ENCODE measurements at regions not wholly inside any gene's neighbourhood (a gene's known extent, or its start where the extent isn't known, plus 50 kb on each side); places are given as distances from the start of the nearest gene placed in this dataset.
"Not testable (repeated sequence)": the region's sequence is repeated elsewhere in the genome, so short reads cannot be mapped to it uniquely, and the experiment has no call there.

DNA sequence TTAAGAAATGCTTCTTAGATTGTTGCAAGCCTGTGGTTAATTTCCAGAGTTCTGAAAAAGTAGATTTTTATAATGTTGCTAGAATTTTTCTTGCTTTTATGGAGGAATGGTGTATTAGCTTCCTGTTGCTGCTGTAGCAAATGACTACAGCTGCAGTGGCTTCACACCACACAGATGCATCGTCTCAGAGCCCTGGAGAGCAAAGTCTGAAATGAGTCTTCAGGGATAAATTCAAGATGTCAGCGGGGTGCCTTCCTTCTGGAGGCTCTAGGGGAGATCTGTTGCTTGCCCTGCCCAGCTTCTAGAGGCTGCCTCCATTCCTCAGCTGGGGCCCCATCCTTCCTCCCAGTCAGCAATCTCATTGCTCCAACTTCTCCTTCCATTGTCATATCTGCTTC is 187.8 kb downstream of the ZNF516 start:
- DNase-seq (ENCODE audit: low read depth in 3 of 3) = no peak

DNA sequence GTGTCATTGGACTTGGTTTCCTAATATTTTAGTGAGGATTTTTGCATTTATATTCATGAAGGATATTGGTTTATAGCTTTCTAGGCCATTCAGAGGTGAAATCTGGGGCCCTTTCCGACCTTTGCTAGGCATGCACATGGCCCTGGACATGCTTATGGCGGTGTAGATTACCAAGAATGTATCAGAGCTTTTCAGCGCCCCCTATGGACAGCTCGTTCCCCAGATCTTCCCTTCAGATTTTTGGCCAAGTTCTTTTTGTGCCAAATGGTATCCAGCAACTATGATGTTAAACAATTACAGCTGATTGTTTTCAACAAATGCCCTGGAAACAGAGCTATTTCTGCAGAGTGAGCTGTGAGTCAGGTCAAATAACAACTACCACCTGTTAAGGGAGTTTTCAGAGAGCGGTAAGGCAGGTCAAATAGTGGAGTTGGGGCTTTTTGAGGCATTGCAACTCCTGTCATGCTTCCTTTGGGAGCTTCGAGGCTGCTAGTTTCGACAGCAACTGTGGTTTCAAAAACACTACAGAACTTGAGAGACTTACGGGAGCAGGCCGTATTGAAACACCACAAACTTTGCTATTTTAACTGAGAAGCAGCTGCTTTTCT is 188.3 kb downstream of the ZNF516 start:
- no peak for DNase-seq (ENCODE audit: low read depth in 3 of 3)

DNA sequence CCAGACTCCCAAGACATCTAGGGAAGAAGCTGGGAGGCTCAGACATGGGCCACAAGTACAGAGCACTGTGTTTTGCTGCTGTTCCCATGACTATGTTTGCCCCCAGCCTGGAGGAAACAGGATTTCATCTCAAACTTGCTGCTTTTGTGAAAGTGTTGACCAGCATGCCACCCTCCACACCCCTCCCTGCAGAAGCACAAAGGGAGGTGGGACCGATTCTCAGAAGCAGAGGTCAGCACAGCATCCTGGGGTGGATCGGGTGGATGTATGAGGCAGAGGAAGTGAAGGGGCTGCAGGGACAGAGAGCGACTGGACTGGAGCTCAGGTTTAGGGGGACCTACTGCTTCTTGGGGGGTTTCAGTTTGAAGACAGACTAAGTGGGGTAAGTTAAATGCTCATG is 209.2 kb downstream of the ZNF516 start:
- DNase-seq (ENCODE audit: low read depth in 3 of 3) = no peak

DNA sequence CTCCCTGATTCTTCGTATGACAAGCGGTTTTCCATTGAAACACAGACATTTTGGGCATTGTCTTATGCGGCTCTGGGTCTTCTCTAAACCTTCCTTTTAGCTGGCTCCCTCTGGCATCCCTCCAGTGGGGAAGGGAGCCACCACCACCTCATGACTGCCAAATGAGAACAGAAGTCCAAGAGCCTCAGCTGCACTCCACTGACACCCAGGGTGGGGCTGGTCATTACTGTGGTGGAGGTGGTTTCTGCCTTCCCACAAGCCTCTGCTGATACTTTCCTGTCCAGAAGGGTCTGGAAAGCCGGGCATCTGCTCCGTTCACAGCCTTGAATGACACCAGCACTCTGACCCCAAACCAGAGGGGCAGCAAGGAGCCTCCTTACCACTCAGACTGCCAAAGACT is 213.5 kb downstream of the ZNF516 start:
- no peak for DNase-seq (ENCODE audit: low read depth in 3 of 3)

DNA sequence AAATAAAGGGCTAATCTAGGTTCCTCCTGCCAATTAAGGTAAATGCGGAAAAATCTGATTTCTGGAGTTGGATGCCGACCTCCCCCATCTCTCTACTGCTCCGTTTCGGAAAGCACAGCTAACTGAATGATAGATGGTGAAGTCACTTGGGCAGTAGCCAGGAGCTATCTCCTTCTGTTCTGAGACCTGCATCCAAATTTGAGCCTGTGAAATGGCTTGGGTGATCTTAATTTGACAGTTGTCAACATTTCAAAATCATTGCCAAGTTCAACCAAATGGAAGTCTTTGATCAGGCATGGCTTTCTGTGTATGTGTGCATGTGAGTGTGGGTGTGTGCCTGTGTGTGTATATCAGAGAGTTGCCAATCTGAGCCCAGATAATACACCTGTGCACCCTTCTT is 217.2 kb downstream of the ZNF516 start:
- DNase-seq (ENCODE audit: low read depth in 3 of 3) = no peak

DNA sequence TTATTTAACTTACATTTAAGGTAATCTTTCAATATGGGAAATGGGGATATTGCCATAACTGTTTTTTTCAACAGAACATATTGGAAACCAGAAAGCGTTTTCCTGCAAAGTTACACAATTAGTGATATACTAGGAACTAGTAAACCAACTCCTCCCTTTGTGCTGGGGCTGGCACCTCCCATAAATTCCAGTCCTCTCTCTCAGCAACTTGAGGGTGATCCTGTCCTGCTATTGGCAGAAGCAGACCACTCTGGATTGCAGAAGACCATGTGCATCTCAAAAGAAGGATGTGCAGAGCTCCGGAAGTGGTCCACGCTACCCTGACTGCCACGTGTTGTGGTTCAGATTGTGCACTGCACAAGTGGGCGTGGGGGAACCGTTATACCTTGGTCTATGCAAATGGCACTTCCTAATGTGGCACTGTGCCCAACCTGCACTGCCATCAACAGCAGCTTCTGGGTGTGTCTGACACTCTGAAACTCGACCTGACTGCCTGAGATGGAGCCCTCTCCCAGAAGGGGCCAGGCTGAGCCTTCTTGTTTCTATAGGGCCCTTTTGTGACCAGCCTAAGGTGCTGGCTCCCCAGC is 219.2 kb downstream of the ZNF516 start:
- no peak for DNase-seq (ENCODE audit: low read depth in 3 of 3)

DNA sequence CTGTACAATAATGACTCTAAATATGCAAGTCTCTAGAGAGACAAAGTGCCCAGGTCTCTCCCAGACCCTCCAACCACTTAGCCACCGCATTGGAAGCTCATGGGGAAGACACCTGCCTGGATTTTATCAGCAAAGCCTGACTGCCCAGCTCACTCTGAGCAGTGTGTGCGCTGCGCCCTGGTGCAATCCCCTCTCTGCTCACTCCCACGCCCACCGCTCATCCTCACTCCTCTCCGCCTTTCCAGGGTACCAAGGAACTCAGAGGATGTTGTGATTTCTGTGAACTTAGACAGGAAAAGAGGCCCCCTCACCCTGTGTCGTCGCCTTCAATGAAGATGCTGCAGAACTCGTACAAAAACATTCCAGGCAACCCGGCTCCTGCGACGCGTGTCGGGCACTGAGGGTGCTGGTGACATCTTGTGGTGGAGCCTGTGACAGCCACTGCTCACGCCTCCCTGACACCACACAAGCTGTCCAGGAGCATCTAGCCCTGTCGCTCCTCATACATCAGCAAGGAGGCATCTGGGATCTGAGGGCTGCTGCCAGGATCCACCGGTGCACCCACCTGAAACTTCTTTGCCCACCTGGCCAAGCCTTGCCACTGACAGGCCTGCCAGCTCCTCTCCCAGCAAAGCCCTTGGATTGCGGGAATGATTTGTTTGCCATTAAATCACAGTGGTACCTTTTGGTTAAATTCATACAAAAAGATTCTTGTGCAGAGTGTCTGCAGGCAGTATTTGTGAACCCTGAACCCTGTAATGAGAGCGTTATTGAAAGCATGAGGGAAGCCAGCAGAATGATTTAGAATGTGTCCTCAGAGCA is 220.4 kb downstream of the ZNF516 start:
- no peak for DNase-seq (ENCODE audit: low read depth in 3 of 3)

DNA sequence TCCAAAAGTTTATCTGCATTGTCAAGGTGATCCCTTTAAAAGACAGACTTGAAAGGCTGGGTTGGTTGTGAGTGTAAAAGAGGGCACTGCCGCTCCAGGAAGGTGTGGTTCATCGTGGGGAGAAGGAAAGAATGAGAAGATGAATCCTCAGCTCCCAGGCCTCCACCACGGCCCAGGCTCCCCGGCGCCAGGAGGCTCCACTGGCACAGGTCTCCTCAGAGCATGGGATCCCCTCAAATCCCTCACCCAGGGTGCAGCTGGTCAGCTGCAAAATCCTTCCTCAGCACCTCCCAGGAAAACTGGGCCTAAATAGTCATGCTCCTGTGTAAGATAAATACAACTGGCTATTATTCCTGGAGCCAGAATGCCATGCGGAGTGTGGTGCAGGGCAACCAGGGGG is 221.1 kb downstream of the ZNF516 start:
- DNase-seq (ENCODE audit: low read depth in 3 of 3) = no peak

DNA sequence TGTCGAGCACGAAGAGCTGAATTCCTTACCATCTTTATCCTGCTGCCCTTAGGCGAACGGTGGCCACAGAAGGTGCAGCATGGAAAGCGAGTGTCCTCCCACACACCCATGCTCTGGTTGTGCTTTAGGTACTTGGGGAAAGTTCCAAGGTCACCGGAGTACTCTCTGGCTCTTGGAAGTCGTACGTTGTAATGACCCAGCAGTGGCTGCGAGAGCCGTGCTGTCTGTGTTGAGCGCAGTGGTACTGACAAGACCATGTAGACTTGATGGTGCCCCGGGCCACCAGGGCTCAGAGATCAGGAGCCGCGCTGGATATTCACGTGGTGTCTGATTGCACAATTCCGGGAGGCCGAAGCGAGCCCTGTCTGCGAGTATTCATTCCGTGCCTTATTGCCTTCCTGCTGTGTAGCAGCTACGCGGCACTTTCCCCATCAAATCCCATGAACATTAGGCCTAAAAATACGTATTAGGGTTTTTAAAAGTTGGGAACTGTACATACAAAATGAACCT is 222.0 kb downstream of the ZNF516 start:
- DNase-seq (ENCODE audit: low read depth in 3 of 3) = no peak

DNA sequence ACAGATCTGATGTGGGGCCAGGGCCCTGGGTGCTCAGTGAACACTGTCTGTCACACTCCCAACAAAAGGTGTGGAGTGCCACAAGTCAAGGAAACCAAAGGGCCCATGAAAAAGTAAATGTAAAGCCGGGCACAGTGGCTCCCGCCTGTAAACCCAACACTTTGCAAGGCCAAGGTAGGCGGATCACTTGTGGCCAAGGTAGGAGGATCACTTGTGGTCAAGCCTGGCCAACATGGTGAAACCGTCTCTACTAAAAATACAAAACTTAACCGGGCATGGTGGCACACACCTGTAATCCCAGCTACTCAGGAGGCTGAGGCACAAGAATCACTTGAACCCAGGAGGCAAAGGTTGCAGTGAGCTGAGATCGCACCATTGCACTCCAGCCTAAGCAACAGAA is 227.6 kb downstream of the ZNF516 start:
- DNase-seq (ENCODE audit: low read depth in 3 of 3) = not testable (repeated sequence)

DNA sequence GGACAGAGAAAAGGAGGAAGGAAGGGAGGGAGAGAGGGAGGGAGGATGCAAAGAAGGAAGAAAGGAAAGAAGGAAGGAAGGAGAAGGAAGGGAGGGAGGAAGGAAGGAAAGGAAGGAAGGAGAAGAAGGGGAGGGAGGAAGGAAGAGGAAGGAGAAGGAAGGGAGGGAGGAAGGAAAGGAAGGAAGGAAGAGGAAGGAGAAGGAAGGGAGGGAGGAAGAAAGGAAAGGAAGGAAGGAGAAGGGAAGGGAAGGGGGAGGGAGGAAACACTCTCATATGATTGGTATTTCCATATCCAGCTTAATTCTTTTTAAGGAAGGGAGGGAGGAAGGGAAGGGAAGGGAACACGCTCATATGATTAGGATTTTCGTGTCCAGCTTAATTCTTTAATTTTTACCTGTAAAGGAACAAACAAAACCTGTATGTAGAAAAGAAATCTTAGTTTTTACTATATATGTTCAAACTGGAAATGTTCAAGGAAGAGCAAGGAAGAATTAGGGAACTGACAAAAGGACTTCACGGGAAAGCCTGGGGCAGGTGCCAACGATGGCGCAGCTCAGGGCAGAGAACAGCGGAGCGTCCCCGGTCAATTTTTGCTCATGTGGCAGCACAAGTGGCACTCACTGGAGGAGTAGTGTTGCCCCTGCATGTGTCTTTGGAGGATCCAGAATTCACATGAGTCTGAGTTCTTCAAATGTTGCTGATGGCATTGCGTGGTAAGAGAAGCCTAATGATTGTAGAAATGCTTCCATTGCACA is 228.6 kb downstream of the ZNF516 start:
- no peak for DNase-seq (ENCODE audit: low read depth in 3 of 3)

DNA sequence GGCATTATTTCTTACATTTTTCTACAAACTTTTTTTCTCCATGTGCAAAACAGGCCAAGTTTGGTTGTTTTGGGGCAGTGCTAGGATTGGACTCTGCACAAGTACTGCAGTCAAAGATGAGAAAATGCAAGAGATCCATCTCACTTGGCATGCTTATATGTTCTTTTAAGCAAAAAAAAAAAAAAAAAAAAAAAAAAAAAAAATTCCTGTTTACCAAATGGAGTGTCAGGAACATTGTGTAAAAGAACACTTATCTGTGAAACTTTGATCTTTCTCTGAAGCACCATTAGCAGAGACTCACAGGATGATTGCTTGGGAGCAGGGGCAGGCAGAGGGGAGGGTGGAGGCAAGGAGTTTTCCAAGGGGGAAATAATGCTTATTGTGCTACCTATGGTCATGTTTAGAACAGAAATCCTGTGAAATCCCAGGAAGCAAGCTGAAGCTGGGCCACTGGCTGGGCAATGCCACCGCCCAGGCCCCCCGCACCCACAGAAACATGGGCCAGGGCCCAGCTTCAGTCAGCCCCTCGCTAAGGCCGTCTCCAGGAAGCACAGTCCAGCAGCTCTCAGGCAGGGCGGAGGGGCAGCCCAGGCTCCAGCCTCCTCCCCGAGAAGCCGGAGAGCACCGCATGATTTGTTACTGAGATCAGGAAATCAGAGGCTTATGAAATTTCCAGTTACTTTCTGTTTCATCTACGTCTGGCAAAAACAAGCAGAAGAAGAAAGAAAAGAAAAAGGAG is 229.4 kb downstream of the ZNF516 start:
- no peak for DNase-seq (ENCODE audit: low read depth in 3 of 3)

DNA sequence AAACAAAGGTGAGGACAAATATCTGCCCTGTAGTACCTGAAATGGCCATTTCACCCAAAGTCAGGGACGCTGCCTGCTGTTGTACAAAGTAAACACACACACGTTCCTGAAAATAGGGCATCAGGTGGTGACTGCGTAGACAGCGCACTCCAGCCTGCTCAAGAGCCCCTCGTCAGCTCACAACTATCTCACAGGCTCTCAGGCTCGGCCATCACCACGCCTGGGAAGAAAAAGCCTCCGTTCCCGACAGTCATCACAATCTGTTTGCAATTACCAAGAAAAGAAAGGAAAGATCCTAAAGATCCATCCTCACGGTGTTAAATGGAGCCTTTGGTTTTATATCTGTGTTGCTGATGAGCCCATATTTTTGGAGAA is 230.2 kb downstream of the ZNF516 start:
- no peak for DNase-seq (ENCODE audit: low read depth in 3 of 3)

DNA sequence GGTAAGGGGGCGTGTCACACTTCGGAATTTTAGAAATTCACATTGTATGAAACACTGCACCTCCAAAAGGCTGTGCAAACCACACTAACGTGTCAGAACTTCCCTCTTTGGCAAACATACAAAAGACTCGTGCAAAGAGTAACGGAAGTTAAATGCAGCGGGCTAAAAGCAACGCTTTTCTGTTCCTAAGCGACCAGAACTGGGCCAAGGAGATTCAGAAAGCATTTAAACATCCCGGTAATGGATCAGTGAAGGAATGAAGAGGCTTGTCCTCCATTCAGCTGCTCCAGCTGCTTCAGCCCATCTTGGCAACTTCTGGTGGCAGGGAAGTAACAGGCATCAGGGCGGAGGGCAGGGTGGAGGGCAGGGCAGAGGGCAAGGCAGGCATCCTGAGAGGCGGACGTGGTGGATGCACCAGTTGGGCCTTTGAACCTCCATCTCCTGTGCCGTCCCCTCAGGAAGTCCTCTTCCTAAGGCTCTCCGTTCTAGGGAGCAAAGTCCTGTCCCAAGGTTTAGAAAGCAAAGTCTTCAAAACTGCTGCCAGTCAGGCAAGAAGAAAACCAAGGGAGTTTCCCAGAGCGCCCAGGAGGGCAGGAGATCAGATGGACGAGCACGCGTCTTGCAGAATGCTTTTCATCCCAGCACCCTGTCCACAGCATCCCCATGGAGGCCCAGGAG is 230.7 kb downstream of the ZNF516 start:
- DNase-seq (ENCODE audit: low read depth in 3 of 3) = no peak

DNA sequence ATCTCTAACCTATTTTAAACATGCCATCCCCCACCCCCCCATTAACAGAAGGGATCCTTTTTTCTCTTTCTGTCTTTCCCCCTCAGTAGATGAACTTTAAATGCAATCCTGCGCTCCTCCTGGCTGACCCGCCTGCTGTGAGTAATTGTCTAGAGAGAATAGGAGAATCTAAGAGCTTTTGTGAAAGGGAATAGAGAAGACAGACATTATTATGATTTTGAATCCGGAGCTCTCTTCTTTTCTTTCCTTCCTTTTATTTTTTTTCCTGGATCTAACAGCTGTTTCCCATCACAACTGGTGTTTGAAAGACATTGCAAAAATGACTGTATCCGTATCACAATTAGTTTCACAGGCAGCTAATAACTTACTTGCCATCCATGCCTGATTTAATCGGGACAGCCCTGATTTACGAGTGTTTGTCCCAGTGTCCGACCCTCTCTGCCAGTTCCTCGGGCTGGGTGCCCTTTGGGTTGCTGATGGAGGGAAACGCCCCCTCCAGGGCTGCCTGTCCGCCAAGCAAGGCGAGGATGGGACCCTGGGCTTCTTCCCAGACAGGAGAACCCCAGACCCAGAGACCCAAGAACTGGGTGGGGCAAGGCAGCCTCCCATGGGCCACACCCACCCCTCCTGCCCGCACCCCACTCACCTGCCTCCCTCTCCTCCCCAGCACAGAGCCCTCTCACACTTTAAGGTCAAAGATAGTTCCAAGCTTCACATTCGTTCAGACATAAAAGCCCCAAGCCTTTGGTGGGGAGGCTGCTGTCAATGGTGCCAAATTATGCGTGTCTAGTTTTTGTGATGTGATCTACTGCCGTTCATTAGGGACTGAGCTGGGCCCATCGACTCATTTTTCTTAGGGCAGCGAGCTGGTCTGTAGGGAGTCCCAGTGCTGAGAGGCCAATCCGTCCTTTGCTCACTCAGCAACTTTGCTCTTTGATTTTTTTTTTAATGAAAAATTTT is 231.7 kb downstream of the ZNF516 start:
- DNase-seq (ENCODE audit: low read depth in 3 of 3) = no peak

DNA sequence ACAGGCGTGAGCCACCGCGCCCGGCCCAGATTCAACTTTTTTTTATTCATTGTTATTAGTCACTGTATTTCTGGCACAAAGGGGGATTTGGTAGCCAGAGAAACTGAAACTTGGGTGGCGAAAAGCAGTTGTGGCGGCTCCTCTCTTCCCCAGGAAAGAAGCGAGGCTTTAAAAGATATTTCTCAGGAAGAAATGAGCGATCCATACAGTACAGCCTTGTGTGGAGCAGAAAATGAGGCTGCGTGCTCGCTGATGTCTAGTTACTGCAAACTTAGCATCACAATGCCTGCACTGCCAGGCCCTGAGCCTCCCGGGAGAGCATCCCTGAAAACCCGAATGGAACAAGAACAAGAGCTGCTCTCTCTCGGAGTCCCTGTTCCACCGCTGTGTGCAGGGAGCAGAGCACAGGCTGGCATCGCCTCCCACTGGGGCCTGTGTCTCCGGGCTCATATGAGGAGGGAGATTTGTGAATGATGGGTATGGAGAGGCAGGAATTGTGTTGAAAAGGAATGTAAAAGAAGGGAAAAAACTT is 234.0 kb downstream of the ZNF516 start:
- no peak for DNase-seq (ENCODE audit: low read depth in 3 of 3)

DNA sequence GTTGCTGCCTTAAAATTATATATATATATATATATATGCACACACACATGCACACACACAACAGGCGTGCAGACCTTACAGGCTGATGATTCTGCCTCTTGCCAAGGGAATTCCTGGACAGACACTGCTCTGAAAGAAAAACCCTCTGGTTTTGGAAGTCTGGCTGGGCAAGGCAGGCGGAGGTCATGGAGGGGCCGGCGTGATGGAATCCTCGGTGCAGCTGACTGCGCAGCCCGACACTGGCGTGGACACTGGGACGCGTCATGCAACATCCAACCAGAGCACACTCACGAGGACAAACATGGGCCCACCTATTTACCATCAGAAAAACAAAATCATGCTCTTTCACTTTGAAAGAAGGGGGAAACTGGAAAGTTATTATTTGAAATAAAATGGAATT is 235.3 kb downstream of the ZNF516 start:
- no peak for DNase-seq (ENCODE audit: low read depth in 3 of 3)

DNA sequence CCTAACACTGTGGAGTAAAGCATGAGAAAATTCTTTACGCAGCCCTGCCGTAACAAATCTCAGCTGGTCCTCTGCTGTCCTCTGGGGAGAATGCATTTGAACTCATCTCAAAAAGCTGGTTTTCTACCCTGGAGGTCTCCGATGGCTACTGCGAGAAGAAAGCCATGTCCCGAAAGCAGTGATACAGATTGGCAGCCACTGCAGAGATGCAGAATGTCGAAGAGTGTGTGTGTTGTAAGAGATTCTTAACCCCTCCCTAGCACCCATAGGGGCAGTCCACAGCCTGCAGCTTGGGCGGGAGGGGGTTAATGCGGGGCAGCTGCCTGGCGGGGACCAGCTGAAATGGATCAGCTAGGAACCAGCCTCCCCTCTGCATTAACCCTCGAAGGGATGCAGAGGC is 235.9 kb downstream of the ZNF516 start:
- DNase-seq (ENCODE audit: low read depth in 3 of 3) = no peak

DNA sequence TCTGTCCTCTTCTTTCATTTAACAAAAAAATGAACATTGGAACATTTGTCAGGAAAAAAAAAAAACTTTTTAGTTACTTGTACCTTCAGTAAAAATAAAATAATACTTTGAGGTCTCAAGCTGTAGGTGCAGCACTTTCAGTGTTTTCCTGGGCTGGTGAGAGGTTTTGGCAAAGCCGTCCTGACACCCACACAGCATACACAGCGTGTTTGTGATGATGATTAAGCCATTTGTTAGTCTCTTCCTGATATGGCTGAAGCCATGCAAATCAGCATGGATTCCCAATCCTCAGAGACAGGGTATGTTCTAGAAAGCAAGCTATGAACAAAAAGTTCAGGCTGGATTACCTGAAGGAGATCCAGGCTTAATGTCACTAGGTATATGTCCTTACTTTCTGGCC is 236.8 kb downstream of the ZNF516 start:
- DNase-seq (ENCODE audit: low read depth in 3 of 3) = no peak

Data from stimulated activated CD4-positive, alpha-beta T cell treated with anti-CD3 and anti-CD28 coated beads, TNF-alpha, amount 100 ng/mL, for 48 hours (primary cell).